ENCODE measurements at regions not wholly inside any gene's neighbourhood (a gene's known extent, or its start where the extent isn't known, plus 50 kb on each side); places are given as distances from the start of the nearest gene placed in this dataset.
A peak's percentile ranks its signal among the peaks of the same experiment; 100 is the strongest.

DNA sequence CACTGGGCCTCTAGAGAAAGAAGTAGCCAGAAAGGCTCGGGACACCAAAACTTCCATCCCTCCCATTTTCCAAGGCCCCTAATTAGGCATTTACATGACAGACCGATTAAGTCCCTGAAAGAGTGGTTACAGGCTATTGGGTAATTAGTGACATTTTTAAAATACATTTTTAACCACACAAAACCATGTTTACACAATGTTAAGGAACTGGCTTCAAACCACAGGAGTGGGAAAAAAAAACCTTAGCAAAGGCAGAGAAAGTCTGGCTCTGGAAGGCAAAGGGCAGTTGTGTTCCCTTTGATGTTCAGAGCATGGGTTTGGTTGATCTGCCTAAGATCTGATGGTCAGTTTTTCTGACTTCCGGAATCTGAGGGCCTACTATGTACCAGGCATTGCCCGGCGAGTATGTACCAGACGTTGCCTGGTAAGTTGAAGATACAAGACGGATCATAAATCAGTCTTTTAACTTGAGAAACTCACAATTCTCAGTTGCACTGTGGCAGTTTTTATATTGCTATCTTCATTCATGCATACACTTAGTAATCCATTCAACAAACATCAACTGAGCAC lies 576.5 kb downstream of the MED13L start:
- no peak for DNase-seq (ENCODE audit: low spot score)

DNA sequence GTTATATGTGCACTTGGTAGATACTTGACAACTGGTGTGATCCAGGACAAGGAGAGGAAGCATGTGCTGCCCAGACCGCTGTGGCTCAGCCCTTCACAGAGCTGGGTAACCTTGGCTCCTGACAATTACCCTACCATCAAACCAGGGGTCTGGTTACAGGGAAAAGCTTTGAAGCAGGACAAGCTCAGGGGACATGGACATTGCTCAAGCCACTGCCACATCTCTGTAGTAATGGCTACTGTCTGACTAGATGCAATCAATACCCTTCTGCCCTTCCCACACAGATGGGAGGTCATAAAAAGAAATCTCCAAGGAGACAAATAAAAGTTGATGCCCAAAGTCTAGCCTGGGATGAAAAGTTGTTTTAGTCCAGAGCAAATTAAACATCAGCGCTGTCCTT lies 577.4 kb downstream of the MED13L start:
- DNase-seq (ENCODE audit: low spot score) = no peak

DNA sequence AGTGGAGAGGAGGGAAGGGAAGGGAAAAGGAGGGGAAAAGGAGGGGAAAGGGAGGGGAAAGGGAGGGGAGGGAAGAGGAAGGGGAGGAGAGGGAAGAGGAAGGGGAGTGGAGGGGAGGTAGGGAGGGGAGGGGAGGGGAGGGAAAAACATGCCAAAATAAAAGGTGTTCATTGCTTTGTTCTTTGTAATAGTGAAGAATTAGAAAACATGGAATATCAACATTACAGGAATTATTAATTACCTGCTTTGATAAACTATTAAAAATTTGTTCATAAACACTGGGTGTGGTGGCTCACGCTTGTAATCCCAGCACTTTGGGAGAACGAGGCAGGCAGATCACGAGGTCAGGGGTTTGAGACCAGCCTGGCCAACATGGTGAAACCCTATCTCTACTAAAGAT lies 579.2 kb downstream of the MED13L start:
- DNase-seq (ENCODE audit: low spot score) = no peak

DNA sequence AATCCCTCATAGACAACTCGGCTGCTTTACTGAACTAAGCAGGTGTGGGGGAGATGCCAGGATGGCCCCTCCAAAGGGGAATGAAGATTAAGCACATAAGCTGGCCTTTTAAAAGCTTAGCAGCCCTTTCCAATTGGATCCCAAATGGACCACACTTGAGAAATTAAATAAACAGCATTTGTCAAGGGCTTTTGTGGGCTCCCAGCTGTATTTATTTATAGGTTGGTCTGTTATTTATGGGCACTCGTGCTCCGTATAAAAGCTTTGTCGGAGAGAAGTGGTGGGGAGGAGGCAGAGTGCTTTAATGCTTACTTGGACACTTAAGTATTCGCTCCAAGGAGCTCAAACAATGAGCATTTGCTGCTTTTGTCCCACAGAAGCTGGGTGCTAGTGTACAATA lies 580.2 kb downstream of the MED13L start:
- no peak for DNase-seq (ENCODE audit: low spot score)

DNA sequence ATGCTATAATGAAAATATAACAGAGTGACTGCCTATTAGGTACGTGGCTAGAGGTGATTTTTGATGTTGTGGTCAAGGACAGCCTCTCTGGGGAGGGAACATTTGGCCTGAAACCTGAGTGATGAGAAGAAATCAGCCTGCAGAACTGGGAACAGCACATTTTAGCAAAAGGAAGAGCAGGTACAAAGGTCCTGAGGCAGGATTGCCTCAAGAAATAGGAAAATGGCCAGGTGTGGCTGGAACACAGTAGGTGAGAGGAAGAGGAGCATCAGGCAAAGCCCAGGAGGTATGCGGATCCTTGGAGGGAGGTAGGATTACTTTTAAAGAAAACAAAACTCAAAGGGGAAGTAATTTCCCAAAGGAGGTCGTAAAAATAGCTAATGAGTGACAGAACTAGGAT lies 582.9 kb downstream of the MED13L start:
- no peak for DNase-seq (ENCODE audit: low spot score)

DNA sequence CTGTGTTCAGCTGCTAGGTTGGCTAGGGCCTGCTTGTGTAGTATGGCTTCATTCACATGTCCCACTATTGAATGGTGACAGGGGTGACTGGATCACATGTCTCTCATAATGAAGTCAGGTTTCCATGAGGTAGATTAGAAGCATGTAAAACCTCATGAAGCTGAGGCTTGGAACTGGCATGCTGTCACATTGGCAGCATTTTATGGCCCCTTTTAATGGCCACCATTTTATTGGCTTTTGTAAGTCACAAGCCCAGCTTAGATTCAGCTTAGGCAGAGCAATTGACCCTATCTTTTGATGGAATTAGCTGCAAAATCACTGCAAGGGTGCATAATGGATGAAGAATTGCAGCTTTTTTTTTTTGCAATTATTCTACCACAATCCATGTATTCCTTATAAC lies 583.5 kb downstream of the MED13L start:
- DNase-seq (ENCODE audit: low spot score) = no peak

DNA sequence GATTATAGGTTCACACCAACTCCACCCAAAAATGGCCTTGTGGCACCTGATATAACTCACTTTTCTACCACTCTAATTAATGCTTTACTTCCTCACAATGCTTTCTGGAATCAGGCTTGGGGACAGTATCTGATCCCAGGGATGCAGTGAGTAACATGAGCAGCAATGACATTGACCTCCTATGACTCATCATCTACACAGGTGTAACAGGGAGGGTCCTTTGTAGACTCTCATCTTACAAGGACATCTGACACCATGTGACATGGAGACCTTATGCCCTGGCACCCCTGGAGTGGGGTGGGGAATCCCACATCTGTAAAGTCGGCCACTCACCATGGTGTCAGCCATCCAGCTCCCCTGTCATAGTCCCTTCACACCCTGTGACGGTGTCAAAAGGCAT lies 586.4 kb downstream of the MED13L start:
- no peak for DNase-seq (ENCODE audit: low spot score)

DNA sequence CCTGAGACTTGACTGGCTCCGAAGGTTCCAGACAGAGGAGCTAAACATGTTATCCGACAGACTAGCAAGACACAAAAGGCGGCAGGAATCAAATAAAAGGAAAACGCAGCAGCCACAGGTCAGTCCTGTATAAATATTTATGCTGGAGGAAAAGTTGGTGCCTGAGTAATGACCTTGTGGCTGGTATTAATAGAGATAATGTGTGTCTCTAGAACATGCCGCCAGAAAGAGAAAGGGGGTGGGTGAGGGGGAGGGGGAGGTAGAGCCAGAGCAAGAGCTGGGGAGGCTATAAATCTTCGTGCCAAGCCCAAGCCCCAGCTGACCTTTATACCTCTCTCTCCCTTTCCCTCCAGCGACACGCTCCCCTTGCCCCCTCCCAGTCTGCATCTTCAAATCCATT lies 590.4 kb downstream of the MED13L start:
- DNase-seq (ENCODE audit: low spot score) = no peak

DNA sequence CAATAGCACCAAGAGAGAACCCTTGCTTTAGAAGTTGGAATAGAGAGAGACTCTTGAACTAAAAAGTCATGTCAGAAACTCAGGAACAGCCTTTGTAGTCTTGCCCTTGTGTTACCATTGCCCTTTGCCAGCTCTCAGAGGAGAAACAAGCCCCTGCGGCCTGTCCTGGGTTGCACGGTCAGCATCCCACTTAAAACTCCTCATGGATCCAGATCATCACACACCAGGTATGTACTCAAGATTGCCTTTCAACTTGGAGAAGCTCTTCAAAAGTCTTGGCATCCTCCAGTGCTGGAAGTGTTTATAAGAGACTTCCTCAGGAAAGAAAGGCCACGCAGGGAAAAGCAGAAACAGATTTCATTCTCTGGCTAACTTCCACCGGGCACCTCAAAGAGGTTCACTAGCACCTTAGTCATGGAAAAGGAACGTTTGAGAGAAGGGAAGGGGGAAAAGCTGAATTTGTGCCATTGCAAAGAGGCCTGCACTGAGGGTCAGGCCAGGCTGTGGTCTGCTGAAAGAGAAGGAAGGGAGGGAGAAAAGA lies 594.2 kb downstream of the MED13L start:
- no peak for DNase-seq (ENCODE audit: low spot score)

DNA sequence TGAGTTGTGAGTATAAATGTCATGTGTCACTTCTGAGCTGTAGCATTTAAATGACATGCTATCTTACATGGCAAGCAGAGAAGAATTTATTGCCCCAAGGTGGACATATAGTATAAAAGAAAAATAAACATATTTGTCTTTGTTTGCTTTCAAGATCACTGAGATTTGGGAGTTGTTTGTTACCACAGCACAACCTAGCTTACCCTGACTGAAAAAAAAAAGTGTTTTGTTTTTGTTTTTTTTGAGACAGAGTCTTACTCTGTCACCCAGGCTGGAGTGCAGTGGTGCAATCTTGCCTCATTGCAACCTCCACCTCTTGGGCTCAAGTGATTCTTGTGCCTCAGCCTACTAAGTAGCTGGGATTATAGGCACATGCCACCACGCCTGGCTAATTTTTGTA lies 596.5 kb downstream of the MED13L start:
- DNase-seq (ENCODE audit: low spot score) = no peak

DNA sequence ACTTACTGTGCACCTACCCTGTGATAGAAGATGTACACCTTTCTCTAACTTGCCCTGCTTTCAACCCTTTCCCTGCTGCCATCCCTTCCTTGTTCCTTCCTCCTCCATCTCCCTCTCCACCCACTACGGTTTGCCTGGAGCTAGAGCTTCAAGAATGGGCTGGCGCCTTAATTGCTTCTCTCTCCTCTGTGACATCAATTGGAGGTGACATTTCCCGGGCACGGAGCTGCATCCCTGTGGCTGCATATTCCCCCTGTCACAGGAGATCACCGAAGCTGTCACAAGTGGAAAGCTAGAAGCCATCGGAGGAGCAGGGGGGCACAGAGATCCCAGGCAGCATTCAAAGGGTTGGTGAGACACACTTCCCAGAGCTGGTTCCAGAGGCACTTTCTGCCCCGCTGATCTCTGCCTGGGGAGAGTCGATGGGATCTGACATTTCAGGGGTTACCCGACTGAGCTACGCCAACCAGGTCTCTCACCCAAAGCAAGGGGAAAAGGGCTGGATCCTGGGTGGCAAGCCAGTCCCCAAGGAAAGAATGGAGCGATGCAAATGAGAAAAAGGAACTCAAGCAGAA lies 604.9 kb downstream of the MED13L start:
- no peak for DNase-seq (ENCODE audit: low spot score)

DNA sequence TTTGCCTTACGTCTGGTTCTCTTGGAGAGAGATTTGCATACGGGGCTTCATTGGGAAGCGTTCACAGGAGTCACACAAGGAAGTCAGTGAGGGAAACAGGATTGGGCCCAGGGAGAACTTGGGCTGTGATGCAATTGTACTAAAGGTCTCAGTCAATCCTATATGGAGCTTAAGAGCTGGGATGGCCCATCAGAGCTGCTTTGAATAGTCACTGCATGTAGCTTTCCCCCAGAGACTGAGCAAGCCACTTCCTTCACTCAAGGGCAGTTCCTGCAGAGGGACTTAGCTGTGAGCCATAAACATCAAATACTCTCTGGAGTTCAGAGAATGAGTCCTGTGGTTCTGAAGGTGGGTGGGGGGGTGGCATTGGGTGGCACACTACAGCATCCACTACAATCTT lies 605.4 kb downstream of the MED13L start:
- no peak for DNase-seq (ENCODE audit: low spot score)

DNA sequence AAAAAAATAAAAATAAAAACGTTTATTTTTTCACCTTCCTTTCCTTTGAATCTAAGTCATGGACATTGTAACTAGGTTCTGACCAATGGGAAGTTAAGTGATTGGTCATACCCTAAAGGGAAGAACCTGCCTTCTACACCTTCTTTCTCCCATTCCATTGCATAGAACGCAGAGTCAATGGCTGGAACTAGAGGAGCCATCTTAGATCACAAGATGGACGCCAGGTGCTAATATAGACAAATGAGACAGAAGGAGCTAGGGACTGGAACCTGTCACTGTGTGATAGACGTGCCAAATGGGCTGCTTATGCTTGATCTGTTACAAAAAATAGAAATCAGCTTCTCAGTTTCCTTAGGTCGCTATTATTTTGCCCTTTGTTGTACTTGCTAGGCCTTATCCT lies 606.6 kb downstream of the MED13L start:
- no peak for DNase-seq (ENCODE audit: low spot score)

DNA sequence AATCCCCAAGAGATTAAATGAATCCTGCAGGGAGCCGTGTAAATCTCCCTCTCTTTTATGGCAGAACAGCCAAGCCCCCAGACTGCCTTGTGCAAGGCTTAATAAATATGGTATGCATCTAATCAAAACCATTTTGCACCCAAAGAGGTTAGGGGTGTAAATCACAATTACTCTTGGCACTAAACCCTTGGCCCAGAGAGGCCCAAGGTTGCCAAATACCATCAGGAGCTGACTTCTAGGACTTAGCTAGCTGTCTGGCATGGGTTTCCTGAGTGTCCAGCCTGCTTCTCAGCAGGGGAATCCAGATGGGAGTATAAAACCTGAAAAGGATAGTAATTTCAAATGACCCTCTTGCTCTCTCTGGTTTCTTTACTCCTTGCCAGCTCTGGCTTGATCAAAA lies 610.4 kb downstream of the MED13L start:
- DNase-seq (ENCODE audit: low spot score) = no peak

DNA sequence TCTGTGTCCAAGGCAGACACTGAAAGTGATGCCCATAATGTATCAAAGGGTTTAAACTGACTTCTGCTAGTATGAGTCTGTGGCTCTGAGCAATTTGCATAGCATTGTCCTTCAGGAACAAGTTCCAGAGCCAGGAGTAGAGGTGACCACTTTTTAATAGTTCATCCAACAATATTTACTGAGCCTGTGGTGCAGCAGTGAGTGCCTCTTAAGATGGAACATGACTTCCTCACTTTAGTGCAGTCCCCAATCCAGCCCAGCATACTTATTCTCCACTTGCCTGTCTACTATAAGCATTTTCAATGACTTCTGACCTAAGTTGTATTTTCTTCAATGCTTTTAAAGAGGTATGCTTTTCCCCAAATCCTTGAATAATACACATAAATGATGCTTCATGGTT lies 611.3 kb downstream of the MED13L start:
- no peak for DNase-seq (ENCODE audit: low spot score)

DNA sequence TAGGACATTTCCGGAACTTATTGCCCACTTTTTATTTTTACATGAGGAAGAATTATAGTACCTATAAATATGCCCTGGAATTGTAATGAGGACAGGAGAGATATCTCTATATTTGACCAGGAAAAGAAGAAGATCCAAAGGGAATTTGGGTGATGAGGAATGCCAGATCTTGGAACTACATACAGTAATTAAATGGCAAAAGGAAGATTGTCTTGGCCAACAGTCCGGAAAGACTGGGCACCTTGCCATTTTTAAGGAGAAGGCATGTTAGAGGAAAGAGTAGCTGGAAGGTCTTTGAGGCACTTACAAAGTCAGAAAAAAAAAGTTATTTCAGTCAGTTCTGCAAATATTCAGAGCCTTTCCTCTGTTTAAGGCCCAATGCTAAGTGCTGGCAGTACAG lies 616.4 kb downstream of the MED13L start:
- DNase-seq (ENCODE audit: low spot score) = no peak

DNA sequence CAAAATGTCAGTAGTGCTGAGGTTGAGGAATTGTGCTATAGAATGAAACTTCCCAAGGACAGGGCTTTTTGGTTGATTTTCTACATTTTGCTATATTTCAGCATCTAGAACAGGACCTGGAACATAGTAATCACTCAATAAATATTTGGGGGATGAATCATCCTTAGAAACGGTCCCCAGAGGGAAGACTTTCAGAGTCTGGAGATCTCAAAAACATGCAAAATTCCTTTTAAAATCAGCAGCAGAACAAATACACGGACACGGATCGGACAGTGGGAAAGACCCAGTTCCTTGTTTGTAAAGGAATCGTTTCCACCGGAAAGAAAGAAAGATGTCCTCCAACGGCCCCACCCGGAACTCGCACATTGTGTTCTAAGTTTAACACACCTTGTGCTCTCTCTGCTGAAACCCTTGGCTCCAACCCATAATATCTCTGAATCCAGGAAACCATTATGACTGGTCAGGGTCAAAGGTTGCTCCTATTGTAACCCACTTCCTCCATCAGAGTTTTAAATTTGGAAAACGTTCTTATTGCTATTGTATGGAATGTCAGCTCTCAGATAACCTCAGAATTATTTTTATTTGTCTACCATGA lies 617.2 kb downstream of the MED13L start:
- peak; percentile 48 for DNase-seq (ENCODE audit: low spot score)

DNA sequence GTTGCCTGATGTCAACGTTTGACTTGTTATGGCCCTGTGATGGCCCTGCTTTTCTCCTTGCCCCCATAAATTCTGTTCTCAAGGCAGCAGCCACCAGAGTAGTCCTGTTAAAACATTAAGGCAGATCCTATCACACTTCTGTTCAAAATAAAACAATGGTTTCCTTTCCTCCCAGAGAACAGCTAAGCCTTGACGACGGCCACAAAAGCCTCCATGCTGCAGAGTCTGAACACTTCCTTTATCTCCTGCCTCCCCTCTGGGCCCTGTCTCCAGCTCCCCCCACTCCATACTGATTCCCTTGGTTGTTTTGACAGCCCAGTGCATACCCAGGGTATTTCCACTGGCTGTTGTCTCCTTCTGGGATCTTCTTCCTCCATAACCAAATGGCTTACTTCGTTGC lies 618.1 kb downstream of the MED13L start:
- DNase-seq (ENCODE audit: low spot score) = no peak

DNA sequence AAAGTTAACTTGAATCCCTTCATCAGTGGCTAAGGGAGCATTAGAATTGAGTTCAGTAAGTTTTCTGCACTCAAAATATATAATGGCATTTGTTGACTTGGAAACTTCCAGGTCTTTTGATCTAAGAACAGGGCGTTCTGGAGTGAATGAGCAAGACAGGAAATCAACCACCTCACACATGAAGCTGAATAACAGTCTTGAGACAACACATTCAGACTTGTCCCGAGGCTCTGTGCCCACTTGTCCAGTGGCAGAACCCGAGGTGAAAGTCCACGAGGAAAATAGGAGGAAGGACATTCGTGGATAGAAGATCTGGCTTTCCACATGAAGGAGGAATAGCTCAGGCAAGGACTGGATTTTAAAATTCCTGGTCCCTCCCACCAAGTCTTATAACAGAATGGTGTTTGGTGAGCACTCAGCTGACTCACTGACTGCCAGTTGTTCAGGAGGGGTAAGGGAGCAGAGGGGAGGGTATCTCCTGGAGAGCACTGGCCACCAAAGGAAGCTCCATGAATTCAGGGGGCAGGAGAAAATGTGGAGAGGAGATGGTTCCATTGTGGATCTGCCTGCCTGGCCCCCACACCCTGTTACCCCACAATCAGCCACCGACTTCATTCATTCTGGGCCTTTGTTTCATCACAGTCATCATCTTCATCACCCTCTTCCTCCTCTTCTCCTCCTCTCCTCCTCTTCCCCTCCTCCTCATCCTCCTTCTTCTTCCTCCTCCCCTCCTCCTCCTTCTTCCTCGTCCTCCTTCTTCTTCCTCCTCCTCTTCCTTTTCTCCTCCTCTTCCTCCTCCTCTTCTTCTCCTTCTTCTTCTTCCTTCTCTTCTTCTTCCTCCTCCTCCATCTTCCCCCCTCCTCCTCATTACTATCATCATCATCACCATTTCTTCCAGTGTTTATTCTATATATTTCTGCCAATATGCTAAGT lies 620.1 kb downstream of the MED13L start:
- DNase-seq (ENCODE audit: low spot score) = no peak

DNA sequence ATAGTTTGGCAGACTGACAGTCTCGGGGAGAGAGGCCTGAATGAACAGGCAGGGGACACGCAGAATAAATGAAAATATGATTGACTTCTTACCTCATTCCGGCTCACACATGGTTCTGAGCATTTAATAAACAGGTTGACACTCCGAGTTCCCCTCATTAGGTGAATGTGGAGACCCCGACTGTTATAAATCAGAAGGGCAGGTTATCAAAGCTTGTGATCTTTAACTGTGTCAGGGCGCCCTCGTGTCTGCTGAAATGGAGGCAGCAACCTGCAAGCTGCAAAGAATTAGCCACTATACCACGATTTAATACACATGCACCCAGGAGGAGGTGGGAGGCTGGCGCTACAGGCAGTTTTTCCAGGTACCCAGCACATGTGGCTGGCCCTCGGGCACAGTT lies 627.5 kb downstream of the MED13L start:
- no peak for DNase-seq (ENCODE audit: low spot score)

DNA sequence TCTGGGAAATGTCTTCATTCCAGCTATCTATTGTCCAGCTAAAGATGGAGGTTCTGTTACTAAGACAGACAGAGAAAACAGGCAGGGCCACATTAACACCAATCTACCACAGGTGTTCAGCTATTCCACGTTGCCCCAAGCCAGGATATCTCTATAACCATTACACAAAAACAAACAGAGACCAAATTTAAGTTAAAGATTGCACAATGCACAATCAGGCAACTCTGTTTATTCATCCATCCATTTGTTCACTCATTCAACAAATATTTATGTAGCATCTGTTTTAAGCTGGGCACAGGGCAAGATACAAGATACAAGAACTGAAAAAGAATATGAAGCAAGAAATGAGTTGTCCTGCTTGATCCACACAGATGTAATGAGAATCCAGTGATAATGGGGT lies 629.0 kb downstream of the MED13L start:
- no peak for DNase-seq (ENCODE audit: low spot score)

DNA sequence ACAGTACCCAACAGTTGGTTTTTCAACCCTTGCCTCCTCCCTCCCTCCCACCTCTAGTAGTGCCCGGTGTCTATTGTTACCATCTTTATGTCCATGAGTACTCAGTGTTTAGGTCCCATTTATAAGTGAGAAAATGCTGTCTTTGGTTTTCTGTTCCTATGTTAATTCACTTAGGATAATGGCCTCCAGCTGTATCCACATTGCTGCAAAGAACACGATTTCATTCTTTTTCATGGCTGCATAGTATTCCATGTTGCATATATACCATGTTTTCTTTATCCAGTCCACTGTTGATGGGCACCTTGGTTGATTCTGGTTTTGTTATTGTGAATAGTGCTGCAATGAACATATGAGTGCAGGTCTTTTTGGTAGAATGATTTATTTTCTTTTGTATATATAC lies 631.3 kb downstream of the MED13L start:
- no peak for DNase-seq (ENCODE audit: low spot score)

DNA sequence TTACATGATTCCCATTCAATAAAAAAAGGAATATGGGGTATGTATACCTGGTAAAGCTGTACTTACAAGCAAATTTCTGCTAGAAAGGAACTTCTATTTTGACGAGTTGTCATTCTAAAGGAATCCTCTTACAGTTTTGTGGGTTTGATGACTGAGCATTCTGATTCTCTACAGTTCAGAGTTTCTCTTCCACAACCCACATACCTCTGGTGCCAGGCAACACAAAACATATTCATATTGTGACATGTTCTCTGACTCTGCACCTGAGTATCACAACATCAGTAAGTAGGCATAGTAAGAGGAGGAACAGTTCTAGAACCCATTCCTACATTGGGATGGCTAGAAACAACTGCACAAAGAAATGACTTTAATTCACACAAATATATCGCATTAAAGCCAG lies 636.6 kb downstream of the MED13L start:
- DNase-seq (ENCODE audit: low spot score) = no peak

Measured in AG20443 (cell line).